ENCODE measurements at regions not wholly inside any gene's neighbourhood (a gene's known extent, or its start where the extent isn't known, plus 50 kb on each side); places are given as distances from the start of the nearest gene placed in this dataset.
"Not testable (repeated sequence)": the region's sequence is repeated elsewhere in the genome, so short reads cannot be mapped to it uniquely, and the experiment has no call there.

- DNase-seq = no peak
These were observed 280.5 kb downstream of the VRK1 start for GRCh38 chr14:97077687-97078086.

- no peak for DNase-seq
These were observed 283.8 kb downstream of the VRK1 start for GRCh38 chr14:97080991-97081390.

GRCh38 chr14:97095269-97095668 lies 298.1 kb downstream of the VRK1 start:
- no peak for DNase-seq

GRCh38 chr14:97097296-97097695 lies 300.1 kb downstream of the VRK1 start:
- no peak for DNase-seq

GRCh38 chr14:97100306-97100705 lies 303.1 kb downstream of the VRK1 start:
- no peak for DNase-seq

GRCh38 chr14:97101561-97101960 lies 304.4 kb downstream of the VRK1 start:
- DNase-seq = no peak

- no peak for DNase-seq
These were observed 306.8 kb downstream of the VRK1 start for GRCh38 chr14:97104029-97104428.

- DNase-seq = no peak
These were observed 309.0 kb downstream of the VRK1 start for GRCh38 chr14:97106166-97106565.

- DNase-seq = no peak
These were observed 309.4 kb downstream of the VRK1 start for GRCh38 chr14:97106609-97107008.

- DNase-seq = no peak
These were observed 309.9 kb downstream of the VRK1 start for GRCh38 chr14:97107080-97107479.

GRCh38 chr14:97107760-97108159 lies 310.6 kb downstream of the VRK1 start:
- DNase-seq = no peak

GRCh38 chr14:97109234-97109633 lies 312.1 kb downstream of the VRK1 start:
- no peak for DNase-seq

GRCh38 chr14:97113339-97113738 lies 316.2 kb downstream of the VRK1 start:
- no peak for DNase-seq

- no peak for DNase-seq
These were observed 319.4 kb downstream of the VRK1 start for GRCh38 chr14:97116546-97116945.

- no peak for DNase-seq
These were observed 320.5 kb downstream of the VRK1 start for GRCh38 chr14:97117693-97118092.

GRCh38 chr14:97120204-97120603 lies 323.0 kb downstream of the VRK1 start:
- DNase-seq = no peak

- DNase-seq = peak; percentile 38
These were observed 323.4 kb downstream of the VRK1 start for GRCh38 chr14:97120611-97121031.

GRCh38 chr14:97129639-97130038 lies 332.5 kb downstream of the VRK1 start:
- DNase-seq = no peak

GRCh38 chr14:97135847-97136246 lies 338.7 kb downstream of the VRK1 start:
- DNase-seq = not testable (repeated sequence)

- no peak for DNase-seq
These were observed 340.5 kb downstream of the VRK1 start for GRCh38 chr14:97137705-97138104.

GRCh38 chr14:97138801-97139200 lies 341.6 kb downstream of the VRK1 start:
- no peak for DNase-seq

GRCh38 chr14:97143011-97143410 lies 345.8 kb downstream of the VRK1 start:
- no peak for DNase-seq

GRCh38 chr14:97143456-97143855 lies 346.3 kb downstream of the VRK1 start:
- no peak for DNase-seq

GRCh38 chr14:97148021-97148420 lies 350.8 kb downstream of the VRK1 start:
- DNase-seq = not testable (repeated sequence)

- no peak for DNase-seq
These were observed 352.6 kb downstream of the VRK1 start for GRCh38 chr14:97149775-97150174.

- DNase-seq = no peak
These were observed 356.3 kb downstream of the VRK1 start for GRCh38 chr14:97153527-97153926.

Measured in CD4-positive, alpha-beta T cell treated with Interleukin-10 for 1 hour (primary cell).